SIG-M5 (cell line): ENCODE measurements at regions not wholly inside any gene's neighbourhood (a gene's known extent, or its start where the extent isn't known, plus 50 kb on each side); places are given as distances from the start of the nearest gene placed in this dataset.

Experiments
- DNase-seq: peaks from one replicate; lab custom pipeline; 2025; lab: John Stamatoyannopoulos, UW

DNA sequence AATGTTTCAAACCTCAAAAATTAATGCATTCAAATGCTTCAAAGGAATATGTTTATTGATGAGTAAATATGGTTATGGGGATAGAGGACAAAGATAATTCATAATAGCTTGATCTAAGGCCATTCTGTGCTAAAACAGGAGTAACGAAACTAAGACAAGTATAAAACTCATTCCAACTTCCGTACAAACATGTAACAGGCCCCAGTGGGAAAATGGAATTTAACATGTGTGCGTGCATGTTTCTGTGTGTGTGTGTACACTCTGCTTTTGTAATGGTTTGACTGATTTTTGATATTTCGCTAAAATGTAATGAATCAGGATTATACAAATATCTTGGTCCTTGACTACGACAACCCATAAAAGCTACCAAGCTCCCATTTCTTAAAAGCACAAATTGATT, 91.0 kb downstream of the KLF12 start:
- no peak for DNase-seq

DNA sequence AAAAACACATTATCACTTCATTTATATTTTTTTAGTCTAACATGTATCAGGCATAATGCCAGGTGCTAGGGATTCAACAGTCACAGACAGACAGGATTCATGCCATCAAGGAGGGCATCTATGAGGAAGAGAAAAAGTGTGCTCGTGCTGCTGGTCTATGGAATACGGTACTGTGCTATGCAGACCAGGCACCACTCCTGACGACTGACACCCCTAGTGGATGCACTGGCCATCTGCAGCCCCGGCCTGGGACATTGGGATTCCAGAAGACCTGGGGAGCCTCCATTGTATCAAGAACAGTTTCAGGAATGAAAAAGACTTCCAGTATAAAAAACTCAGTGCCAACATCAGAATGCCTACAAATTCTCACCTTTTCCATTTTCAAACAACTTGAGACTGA, 94.0 kb downstream of the KLF12 start:
- no peak for DNase-seq

DNA sequence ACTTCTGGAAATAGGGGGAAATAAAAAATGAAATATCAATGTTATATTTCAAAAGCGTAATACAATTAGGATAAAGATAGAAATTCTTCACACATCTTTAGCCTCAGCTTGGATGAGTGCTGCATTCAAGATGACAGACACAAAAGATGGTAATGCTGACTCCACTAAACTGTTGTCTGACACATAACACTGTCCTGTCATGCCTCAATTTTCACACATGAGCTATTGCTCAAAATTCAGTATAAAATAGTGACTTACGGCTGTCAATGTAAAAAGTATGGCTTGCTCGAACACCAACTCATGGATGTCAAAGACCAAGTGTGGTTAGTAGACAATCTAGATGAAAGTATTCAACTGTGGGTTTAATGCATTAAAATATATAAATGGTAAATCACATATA, 94.5 kb downstream of the KLF12 start:
- no peak for DNase-seq

DNA sequence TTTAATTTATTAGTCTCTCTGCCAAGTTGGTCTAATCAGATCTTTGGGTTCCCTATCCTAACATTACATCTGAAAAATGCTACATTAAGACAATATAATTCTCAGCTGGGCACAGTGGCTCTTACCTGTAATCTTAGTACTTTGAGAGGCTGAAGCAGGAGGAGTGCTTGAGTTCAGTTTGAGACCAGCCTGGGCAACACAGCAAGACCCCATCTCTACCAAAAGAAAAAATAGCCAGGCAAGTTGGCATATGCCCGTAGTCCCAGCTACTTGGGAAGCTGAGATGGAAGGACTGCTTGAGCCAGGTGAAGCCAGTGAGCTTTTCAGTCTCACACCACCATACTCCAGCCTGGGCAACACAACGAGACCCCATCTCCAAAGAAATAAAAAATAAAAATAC, 95.0 kb downstream of the KLF12 start:
- DNase-seq = no peak

DNA sequence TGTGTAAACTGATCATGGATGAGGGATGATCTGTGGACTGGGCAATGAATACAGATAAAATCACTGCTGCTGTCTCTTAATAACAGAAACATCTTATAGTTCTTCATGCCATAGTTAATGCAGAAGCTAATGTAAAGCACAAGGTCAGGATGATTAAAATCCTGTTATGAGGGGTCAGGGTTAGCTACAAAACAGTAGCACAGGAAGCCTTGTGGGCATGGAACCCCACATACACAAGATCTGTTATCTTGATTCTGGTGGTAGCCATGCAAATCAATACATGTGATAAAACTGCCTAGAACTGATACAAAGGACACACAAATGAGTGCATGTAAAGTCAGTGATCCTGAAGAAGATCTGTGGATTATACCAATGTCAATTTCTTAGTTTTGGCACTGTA, 96.4 kb downstream of the KLF12 start:
- no peak for DNase-seq

- no peak for DNase-seq
Measured at GRCh38 chr13:74036373-74036772, 97.8 kb downstream of the KLF12 start.

- no peak for DNase-seq
Measured at GRCh38 chr13:74035896-74036295, 98.3 kb downstream of the KLF12 start.

DNA sequence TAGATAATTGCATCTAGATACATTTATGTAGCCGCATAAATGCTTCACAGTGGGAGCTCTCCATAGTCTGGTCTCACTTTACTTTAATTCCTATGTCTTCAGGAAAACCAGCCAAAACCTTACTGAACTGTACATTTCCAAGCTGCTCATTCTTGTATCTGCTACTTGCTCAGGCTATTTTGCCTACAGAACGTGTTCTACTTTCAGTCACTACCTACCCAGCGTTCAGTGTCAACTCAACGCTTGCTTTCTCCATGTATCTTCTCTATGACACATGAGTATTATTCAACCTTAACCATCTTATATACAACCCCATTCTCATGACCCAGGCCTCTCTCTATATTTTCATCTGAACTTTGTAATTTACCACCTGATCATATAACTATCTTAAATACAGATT, 101.9 kb downstream of the KLF12 start:
- no peak for DNase-seq

- no peak for DNase-seq
Measured at GRCh38 chr13:74027161-74027779, 106.9 kb downstream of the KLF12 start.

GRCh38 chr13:74026753-74027152, 107.5 kb downstream of the KLF12 start:
- no peak for DNase-seq

- DNase-seq = no peak
Measured at GRCh38 chr13:74025369-74025768, 108.8 kb downstream of the KLF12 start.

DNA sequence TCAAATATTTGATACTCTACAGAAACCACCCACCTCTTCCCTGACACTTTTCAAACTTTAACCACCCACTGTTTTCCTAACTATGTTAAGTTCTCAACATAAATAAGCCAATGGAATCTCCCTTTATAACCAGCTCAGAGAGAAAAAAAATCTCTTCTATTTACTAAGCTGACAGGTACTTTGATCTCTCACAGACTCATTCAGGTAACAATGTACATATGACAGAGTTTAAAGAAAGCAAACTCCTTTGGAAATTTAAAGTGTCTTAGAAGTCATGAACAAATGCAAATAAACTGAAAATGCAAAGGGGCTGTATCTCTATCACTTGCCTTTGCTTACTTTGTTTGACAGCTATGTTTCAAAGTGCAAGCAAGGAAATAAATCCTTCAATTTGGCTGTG, 109.3 kb downstream of the KLF12 start:
- no peak for DNase-seq

DNA sequence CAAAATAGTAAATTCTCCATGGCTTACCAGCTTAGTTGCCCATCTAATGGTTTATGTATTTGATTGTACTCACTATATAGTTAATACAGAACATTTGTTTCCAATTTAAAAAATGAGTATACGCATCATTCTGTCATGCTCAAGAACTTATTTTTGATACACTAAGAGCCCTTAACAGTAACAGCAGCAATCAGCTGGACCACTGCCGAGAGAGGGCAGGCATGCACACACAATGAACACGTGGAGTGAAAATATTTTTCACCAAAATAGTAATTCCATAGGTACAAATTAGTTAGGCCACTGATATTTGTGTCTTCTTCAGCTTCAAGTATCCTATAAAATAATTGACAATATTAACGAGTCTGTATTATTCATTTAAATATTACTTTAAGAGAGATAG, 109.9 kb downstream of the KLF12 start:
- no peak for DNase-seq

GRCh38 chr13:74023484-74023883, 110.7 kb downstream of the KLF12 start:
- no peak for DNase-seq

GRCh38 chr13:74021505-74021904, 112.7 kb downstream of the KLF12 start:
- no peak for DNase-seq

GRCh38 chr13:74018062-74018431, 116.2 kb downstream of the KLF12 start:
- DNase-seq = no peak

DNA sequence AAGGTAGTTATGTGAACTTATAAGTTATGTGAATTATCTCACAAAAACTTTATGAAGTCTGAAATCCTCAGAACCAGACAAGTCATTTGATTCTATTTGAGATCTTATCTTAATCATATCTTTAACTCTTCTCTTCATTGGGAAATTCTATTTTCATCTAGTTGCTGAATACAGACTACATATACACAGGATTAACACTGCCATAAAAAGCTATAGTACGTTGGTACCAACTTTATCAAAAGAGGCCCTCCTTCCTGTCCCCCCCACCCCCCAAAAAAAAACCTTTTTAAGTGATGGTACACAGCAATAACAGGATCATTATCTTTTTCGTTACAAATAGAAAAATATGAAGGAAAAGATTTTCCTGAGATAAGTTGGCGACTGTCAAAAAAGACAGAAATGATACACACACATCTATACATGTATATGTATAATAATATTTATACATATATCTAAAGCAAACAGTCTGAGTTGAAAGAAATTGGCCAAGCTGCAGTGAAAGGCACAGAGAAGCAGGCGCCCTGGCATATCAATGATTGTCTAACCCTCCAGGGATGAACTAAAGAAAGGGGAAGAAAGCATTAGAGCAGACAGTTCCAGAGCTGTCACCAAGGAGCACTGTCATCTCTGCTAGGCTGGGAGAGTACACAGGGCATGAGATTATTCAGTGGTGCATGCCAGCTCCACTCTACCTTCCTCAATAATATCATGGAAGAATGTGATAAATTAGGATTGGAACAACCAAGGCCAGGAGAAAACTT, 116.7 kb downstream of the KLF12 start:
- DNase-seq = no peak

DNA sequence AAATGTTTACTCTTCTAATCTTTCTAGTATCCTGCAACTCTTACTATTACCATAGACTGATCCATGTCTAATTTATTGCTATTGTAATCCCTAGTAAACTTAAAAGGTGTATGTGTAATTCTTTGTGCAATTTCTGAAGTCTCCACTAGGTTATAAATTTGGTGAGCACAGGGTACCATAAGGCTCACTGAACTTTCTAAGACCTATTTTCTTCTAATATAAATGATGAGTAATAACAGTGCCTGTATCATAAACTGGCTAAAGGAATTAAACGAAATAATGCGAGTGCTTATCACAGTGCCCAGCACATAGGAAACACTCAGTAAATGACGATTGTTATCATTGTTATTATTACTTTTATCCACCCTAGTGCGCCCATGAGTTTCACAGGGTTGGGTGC, 119.1 kb downstream of the KLF12 start:
- DNase-seq = no peak

DNA sequence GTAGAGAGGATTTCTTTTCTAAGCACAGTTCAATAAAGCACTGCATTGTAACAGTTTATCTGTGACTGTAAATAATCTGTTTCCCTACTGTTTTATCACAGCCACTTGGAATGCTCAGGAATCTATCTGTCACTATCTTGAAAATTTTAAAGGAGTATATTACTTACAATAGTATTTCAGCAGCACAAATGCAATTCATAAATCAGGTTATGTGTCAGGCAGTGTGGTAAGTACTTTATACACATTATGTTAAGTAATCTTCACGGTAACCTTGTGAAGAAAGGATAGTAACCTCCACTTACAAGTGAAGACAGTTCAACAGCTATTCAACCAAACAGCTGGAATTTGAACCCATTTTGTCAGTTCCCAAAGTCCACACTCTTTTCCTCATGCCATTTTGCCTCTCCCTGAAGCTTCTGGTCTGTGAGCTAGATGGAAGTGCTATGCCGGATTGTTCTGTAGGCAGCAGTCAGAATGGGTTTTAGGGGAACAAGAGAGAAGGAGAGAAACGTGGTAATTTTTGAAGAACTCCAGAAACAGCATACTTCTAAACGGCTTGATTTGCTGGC, 125.0 kb downstream of the KLF12 start:
- no peak for DNase-seq

GRCh38 chr13:74006666-74007065, 127.5 kb downstream of the KLF12 start:
- DNase-seq = no peak

DNA sequence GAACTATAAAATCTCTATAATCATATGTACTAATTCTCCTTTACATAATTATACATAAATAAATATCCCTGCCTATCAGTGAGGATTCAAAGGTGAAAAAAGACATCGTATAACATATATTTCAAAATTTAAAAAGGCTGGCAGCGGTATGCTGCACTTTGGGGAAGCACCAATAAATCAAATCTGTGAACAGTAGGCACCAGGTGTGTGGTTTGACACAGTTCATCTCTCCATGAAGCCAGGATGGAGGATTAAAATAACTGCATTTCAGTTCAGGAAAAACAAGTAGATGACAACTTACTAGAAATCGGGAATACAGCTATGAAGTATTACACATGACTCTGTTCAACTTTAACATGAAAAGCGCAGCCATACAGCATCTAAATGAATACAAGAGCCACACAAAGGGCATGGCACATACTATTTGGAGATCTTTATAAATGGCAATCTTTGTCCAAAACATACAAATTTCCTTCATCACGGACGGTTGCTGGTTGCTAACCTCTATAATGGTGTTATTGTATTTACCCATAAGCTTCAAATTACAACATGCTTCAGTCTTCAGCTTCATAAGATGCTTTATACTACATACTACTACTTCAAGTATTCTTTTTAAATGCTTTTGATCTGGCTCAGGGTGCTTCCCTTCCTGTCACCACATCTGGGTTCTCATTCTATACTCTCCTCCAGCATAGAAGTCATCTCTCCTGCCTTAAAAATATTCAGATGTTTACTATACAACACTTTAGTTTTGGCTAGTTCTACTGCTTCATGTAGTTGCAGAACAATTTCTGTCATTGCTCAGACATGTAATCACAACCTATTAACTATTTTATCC, 128.7 kb downstream of the KLF12 start:
- no peak for DNase-seq

DNA sequence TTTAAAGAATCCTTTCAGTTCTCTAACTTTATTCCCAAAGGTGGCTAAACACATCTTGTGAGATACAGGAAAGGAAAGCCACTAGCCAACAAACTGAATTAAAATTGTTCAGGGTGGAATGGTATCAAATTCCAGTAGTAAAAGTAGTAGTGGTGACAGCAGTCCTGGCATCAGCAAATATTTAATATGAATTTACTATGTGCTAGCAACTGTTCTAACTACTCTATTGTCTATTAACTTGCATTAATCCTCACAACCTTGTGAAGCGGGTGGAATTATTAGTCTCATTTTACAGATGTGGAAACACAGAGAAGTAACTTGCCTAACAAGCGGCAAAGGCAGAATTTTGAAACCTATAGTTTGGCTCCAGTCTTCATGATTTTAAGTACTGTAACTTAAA, 130.1 kb downstream of the KLF12 start:
- no peak for DNase-seq

- no peak for DNase-seq
Measured at GRCh38 chr13:74003374-74003773, 130.8 kb downstream of the KLF12 start.
